HepG2 (cell line): ENCODE measurements at regions not wholly inside any gene's neighbourhood (a gene's known extent, or its start where the extent isn't known, plus 50 kb on each side); places are given as distances from the start of the nearest gene placed in this dataset.

Experiments used
- ATAC-seq: fragments of 200-7000 bp; cut with Tn5 transposase; 3 replicates; pipeline ENCODE4 v1.9.1; 2020; ENCODE audit warnings: mild to moderate bottlenecking, moderate library complexity
- BruUV-seq: library from RNA; stranded (reverse); fragments of 400-500 nt; replicated peaks from 2 replicates; lab custom pipeline; 2021; lab: Mats Ljungman, UMichigan
- CTCF ChIA-PET: fragments of 300-600 bp; formaldehyde crosslinking; extraction: SDS; loops from one replicate; lab custom pipeline; 2021; ENCODE audit warnings: low total read pairs, inconsistent platforms, low intra/inter-chr PET ratio; lab: Yijun Ruan, JAX
- POLR2A ChIA-PET: fragments of 350-600 bp; sonication (Branson Sonifier 250); formaldehyde crosslinking; loops from one replicate; lab custom pipeline; 2020; ENCODE audit warnings: antibody characterized with exemption, inconsistent platforms; lab: Yijun Ruan, JAX
- DNase-seq: peaks from one replicate; pipeline ENCODE4 v3.0.0-alpha.2; 2015; ENCODE audit warnings: low spot score
- FAIRE-seq: peaks from 3 replicates; lab custom pipeline; 2011; peaks lifted over from hg19 to GRCh38; lab: Jason Lieb, UNC
- H2AFZ ChIP-seq: one replicate; pipeline ENCODE4 v1.6.1; 2011; ENCODE audit warnings: low read length, inconsistent platforms
- H3K27ac ChIP-seq: fragments of 300-600 bp; 3 replicates; pipeline ENCODE4 v1.8.0; 2011; ENCODE audit warnings: mixed run types, mild to moderate bottlenecking, mixed read lengths, low read length, inconsistent platforms; ENCODE audit not compliant: insufficient read depth; ENCODE audit errors: extremely low read length
- H3K27me3 ChIP-seq, 2 experiments: fragments of 200-600 bp in 1 of 2; 2 replicates in 1 of 2; 3 replicates in 1 of 2; pipeline versions ENCODE4 v1.6.0 to v1.8.0; 2011; ENCODE audit warnings: low read length in 2 of 2, mild to moderate bottlenecking in 2 of 2, moderate library complexity in 2 of 2, inconsistent platforms in 1 of 2; ENCODE audit not compliant: insufficient read depth in 2 of 2, control insufficient read depth in 1 of 2
- H3K36me3 ChIP-seq, 2 experiments: fragments of 200-600 bp in 1 of 2; replicated peaks in 1 of 2; 2 replicates in 1 of 2; 3 replicates in 1 of 2; pipeline versions ENCODE4 v1.5.1 to v1.8.0; 2011; ENCODE audit warnings: low read length in 2 of 2, inconsistent platforms in 1 of 2; ENCODE audit not compliant: insufficient read depth in 2 of 2, control insufficient read depth in 1 of 2
- H3K4me1 ChIP-seq: 2 replicates; pipeline ENCODE4 v1.5.1; 2012; ENCODE audit warnings: low read length, inconsistent platforms; ENCODE audit not compliant: insufficient read depth
- H3K4me2 ChIP-seq: 2 replicates; pipeline ENCODE4 v1.6.0; 2011; ENCODE audit warnings: low read depth, low read length, inconsistent platforms
- H3K4me3 ChIP-seq, 3 experiments: fragments of 200-600 bp in 1 of 3; sonication (generic), shearing (Covaris generic) in 1 of 3; replicated peaks in 1 of 3; 2 replicates each; pipeline ENCODE4 v1.5.1; 2011 to 2016; ENCODE audit warnings: low read length in 3 of 3, inconsistent platforms in 2 of 3, low read depth in 2 of 3, mild to moderate bottlenecking in 2 of 3, control low read depth in 1 of 3, mixed read lengths in 1 of 3; ENCODE audit not compliant: insufficient read depth in 1 of 3
- H3K79me2 ChIP-seq: one replicate; pipeline ENCODE4 v1.6.1; 2011; ENCODE audit warnings: low read length, inconsistent platforms; ENCODE audit not compliant: insufficient read depth
- H3K9ac ChIP-seq: 2 replicates; pipeline ENCODE4 v1.6.0; 2011; ENCODE audit warnings: mild to moderate bottlenecking, low read depth, low read length, inconsistent platforms; ENCODE audit not compliant: insufficient read depth
- H3K9me3 ChIP-seq: 2 replicates; pipeline ENCODE4 v1.5.1; 2012; ENCODE audit warnings: mild to moderate bottlenecking, low read length
- H4K20me1 ChIP-seq: 2 replicates; pipeline ENCODE4 v1.6.0; 2011; ENCODE audit warnings: inconsistent platforms, mild to moderate bottlenecking, low read length, moderate library complexity; ENCODE audit not compliant: insufficient read depth
- KLF9 ChIP-seq: IDR thresholded peaks from 2 replicates; pipeline ENCODE4 v1.6.1; 2016; ENCODE audit warnings: low read depth
- MBNL3 ChIP-seq: fragments of 250-450 bp; sonication (Bioruptor Pico); conservative IDR thresholded peaks from 2 replicates; pipeline ENCODE4 v1.8.0; 2022; ENCODE audit warnings: mild to moderate bottlenecking, inconsistent platforms
- MLXIP ChIP-seq: sonication (generic); formaldehyde crosslinking; IDR thresholded peaks from 2 replicates; pipeline ENCODE4 v1.9.0; 2021; ENCODE audit warnings: missing genetic modification reagents, borderline replicate concordance
- PLRG1 ChIP-seq: fragments of 450-650 bp; conservative IDR thresholded peaks from 2 replicates; pipeline ENCODE4 v1.6.1; 2016
- REL ChIP-seq: sonication (generic); formaldehyde crosslinking; conservative IDR thresholded peaks from 2 replicates; pipeline ENCODE4 v1.8.0; 2022; ENCODE audit warnings: mild to moderate bottlenecking, missing genetic modification reagents, moderate library complexity
- SIN3A ChIP-seq: IDR thresholded peaks from 2 replicates; pipeline ENCODE4 v1.6.1; 2011; ENCODE audit warnings: low read depth, mild to moderate bottlenecking, control low read depth, low read length, borderline replicate concordance
- SKI ChIP-seq: fragments of 450-650 bp; IDR thresholded peaks from one replicate; pipeline ENCODE4 v1.6.1; 2018; ENCODE audit warnings: mild to moderate bottlenecking; ENCODE audit not compliant: partially characterized antibody
- ZFP36 ChIP-seq: fragments of 150-350 bp; IDR thresholded peaks from 2 replicates; pipeline ENCODE4 v1.6.1; 2018; ENCODE audit warnings: borderline replicate concordance, low read length, low read depth; ENCODE audit not compliant: partially characterized antibody
- ZNF713 ChIP-seq: sonication (generic); formaldehyde crosslinking; IDR thresholded peaks from 2 replicates; pipeline ENCODE4 v1.4.0; 2020; ENCODE audit warnings: mild to moderate bottlenecking, missing genetic modification reagents
- WGBS: methylation state at CpG from one replicate; pipeline ENCODE4 v1.1.6; 2017; ENCODE audit warnings: low lambda C conversion rate; 5-methylcytosine and 5-hydroxymethylcytosine counted together
- in situ Hi-C: cut with HindIII; loops from 2 replicates; pipeline ENCODE4 v1.10.0; 2017; ENCODE audit warnings: low pct_unique_long_range_greater_than_20kb; ENCODE audit not compliant: extremely low pct_ligation_motif_present
- intact Hi-C: fragments of 100-400 bp; cut with micrococcal nuclease; formaldehyde crosslinking; loops from one replicate; pipeline ENCODE4 v1.10.0; 2022; ENCODE audit not compliant: unreplicated experiment
- TF ChIP-seq, protein P1 (sequence below): sonication (generic); formaldehyde crosslinking; IDR thresholded peaks from 2 replicates; pipeline ENCODE4 v1.9.0; 2021; ENCODE audit warnings: mild to moderate bottlenecking, missing genetic modification reagents

DNA sequence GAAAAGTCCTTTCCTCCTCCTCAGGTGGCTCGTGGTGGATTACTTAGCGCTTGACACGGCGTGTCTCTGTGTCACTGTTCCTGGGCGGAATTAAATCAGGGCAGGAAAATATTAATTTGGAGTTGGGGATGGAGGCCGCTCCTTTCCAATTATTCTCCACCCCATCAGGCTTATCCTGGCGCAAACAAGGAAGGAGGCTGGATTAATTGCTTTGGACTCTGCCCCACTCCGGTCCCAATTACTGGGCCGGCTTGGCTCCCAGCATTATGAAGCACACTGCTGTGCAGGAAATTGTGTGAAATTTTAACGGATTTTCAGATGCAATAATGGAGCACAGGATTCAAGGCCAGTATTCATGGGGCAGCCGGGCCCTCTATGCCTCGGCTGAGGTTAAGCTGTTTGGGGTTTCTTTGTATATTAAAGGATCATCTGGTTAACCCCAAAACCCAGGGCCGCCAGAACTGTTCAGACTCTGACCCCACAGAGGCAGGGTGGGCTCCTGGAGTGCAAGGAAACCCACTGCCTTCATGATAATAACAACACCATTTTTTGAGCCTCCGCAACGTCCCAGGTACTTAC lies 87.8 kb downstream of the MRM1 start:
- H3K9me3 ChIP-seq = no peaks in the 10 kb centered on the region
- CTCF ChIA-PET = no interaction called here
- H3K9ac ChIP-seq = no peak overlapping the region
- no peak overlapping the region for H3K4me2 ChIP-seq
- no peak overlapping the region for H3K4me3 ChIP-seq
- ATAC-seq (no peak), DNase-seq (no peak), FAIRE-seq (no peak)
- POLR2A ChIA-PET = no interaction called here
- H3K4me1 ChIP-seq = no peaks in the 10 kb centered on the region
- no peak overlapping the region for H3K27ac ChIP-seq
- no peaks in the 10 kb centered on the region for H3K79me2 ChIP-seq
- H2AFZ ChIP-seq = no peak overlapping the region
- 28% methylated on average over 13 of the region's 15 CpGs for WGBS
- BruUV-seq = no TSS peak
- intact Hi-C loops = no loop called here
- H3K27me3 ChIP-seq = peaks cover 1 to 46% of the 10 kb centered on the region in 2 experiments; a peak in 3 of 5 replicates
- in situ Hi-C loops = no loop called here
- TF ChIP-seq SIN3A = no peak
- TF ChIP-seq PLRG1 = no peak
- no peak for TF ChIP-seq REL
- TF ChIP-seq ZFP36 = no peak
- no peak for TF ChIP-seq SKI
- no peaks in the 10 kb centered on the region for H4K20me1 ChIP-seq
- H3K36me3 ChIP-seq = no peaks in the 10 kb centered on the region

DNA sequence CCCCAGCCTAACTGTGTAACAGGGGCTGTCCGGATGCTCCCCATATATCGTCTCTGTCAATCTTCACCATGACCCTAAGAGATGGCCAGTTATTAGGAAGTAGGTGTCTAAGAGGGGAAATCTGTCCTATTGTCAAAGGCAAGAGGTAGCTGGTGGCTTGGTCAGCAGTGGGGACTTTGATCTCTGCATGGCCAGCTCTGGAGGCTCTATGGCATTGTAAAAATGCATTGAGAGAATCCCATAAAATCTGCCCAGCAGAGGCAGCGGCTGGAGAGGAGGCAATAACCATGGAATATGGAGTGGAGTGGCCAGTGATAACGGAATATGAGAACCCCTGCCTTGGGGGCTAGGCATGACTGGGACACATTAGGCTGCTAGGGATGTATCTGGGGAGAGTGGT lies 88.8 kb downstream of the MRM1 start:
- H3K27ac ChIP-seq = no peak overlapping the region
- FAIRE-seq (no peak), ATAC-seq (no peak), DNase-seq (no peak)
- H3K36me3 ChIP-seq = no peaks in the 10 kb centered on the region
- H3K4me2 ChIP-seq = no peak overlapping the region
- H2AFZ ChIP-seq = no peak overlapping the region
- WGBS = 33% methylated on average over 4 of the region's 4 CpGs
- intact Hi-C loops = no loop called here
- BruUV-seq = no TSS peak
- no peaks in the 10 kb centered on the region for H3K9me3 ChIP-seq
- POLR2A ChIA-PET = no interaction called here
- peaks cover 0 to 41% of the 10 kb centered on the region in 2 experiments; a peak in 3 of 5 replicates for H3K27me3 ChIP-seq
- CTCF ChIA-PET = no interaction called here
- in situ Hi-C loops = no loop called here
- H3K79me2 ChIP-seq = no peaks in the 10 kb centered on the region
- no peak overlapping the region for H3K4me3 ChIP-seq
- H3K4me1 ChIP-seq = no peaks in the 10 kb centered on the region
- no peaks in the 10 kb centered on the region for H4K20me1 ChIP-seq
- H3K9ac ChIP-seq = no peak overlapping the region
- TF ChIP-seq MBNL3 (CRISPR knock-in tag) = no peak
- no peak for TF ChIP-seq ZNF713 (CRISPR knock-in tag)
- TF ChIP-seq MLXIP (CRISPR knock-in tag) = no peak
- TF ChIP-seq, protein P1, sequence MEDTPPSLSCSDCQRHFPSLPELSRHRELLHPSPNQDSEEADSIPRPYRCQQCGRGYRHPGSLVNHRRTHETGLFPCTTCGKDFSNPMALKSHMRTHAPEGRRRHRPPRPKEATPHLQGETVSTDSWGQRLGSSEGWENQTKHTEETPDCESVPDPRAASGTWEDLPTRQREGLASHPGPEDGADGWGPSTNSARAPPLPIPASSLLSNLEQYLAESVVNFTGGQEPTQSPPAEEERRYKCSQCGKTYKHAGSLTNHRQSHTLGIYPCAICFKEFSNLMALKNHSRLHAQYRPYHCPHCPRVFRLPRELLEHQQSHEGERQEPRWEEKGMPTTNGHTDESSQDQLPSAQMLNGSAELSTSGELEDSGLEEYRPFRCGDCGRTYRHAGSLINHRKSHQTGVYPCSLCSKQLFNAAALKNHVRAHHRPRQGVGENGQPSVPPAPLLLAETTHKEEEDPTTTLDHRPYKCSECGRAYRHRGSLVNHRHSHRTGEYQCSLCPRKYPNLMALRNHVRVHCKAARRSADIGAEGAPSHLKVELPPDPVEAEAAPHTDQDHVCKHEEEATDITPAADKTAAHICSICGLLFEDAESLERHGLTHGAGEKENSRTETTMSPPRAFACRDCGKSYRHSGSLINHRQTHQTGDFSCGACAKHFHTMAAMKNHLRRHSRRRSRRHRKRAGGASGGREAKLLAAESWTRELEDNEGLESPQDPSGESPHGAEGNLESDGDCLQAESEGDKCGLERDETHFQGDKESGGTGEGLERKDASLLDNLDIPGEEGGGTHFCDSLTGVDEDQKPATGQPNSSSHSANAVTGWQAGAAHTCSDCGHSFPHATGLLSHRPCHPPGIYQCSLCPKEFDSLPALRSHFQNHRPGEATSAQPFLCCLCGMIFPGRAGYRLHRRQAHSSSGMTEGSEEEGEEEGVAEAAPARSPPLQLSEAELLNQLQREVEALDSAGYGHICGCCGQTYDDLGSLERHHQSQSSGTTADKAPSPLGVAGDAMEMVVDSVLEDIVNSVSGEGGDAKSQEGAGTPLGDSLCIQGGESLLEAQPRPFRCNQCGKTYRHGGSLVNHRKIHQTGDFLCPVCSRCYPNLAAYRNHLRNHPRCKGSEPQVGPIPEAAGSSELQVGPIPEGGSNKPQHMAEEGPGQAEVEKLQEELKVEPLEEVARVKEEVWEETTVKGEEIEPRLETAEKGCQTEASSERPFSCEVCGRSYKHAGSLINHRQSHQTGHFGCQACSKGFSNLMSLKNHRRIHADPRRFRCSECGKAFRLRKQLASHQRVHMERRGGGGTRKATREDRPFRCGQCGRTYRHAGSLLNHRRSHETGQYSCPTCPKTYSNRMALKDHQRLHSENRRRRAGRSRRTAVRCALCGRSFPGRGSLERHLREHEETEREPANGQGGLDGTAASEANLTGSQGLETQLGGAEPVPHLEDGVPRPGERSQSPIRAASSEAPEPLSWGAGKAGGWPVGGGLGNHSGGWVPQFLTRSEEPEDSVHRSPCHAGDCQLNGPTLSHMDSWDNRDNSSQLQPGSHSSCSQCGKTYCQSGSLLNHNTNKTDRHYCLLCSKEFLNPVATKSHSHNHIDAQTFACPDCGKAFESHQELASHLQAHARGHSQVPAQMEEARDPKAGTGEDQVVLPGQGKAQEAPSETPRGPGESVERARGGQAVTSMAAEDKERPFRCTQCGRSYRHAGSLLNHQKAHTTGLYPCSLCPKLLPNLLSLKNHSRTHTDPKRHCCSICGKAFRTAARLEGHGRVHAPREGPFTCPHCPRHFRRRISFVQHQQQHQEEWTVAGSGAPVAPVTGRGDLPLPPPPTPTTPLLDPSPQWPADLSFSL (CRISPR knock-in tag) = no peak
- TF ChIP-seq KLF9 = no peak
